HG03460 (cell line): ENCODE measurements at regions not wholly inside any gene's neighbourhood (a gene's known extent, or its start where the extent isn't known, plus 50 kb on each side); places are given as distances from the start of the nearest gene placed in this dataset.

Experiments
- ATAC-seq: cut with Tn5 transposase; IDR thresholded peaks from one replicate; pipeline ENCODE4 v1.9.1; 2021; ENCODE audit not compliant: unreplicated experiment

- ATAC-seq = no peak
Observed at GRCh38 chr1:229102741-229103391, 168.0 kb upstream of the RAB4A start.

DNA sequence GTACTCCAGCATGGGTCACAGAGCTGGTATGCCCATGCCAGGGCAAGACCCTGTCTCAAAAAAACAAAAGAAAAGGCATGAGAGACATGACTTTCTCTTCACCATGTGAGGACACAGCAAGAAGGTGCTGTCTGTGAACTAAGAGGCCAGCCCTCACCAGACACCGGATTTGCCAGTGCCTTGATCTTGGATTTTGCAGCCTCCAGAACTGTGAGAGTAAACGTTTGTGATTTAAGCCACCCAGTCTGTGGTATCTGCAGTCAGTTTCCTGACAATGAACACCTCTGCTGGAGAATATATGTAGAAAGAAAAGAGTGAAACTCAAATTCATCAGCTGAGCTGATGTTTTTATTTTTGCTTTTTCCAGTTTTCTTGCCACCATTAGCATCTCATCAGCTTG lies 166.3 kb upstream of the RAB4A start:
- ATAC-seq = no peak

DNA sequence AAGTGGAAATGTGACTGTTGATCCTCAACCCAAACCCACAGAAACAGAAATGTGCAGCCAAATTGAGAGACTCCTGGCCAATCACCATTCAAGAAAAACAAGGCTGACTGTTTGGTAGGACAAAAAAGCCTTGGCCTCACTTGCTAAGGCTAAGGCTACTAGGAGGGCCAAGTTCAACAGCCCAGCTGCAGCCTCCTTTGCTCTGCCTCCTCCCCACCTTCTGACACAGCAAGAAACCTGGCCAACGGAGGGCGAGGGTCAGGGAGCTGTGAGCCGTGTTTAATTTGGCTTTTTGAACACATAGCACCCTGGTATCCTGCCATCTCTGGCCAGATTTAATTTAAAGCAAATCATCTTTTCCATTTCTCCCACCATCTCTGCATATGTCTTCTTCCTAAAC lies 165.8 kb upstream of the RAB4A start:
- ATAC-seq = no peak

GRCh38 chr1:229105822-229106525 lies 164.9 kb upstream of the RAB4A start:
- no peak for ATAC-seq

DNA sequence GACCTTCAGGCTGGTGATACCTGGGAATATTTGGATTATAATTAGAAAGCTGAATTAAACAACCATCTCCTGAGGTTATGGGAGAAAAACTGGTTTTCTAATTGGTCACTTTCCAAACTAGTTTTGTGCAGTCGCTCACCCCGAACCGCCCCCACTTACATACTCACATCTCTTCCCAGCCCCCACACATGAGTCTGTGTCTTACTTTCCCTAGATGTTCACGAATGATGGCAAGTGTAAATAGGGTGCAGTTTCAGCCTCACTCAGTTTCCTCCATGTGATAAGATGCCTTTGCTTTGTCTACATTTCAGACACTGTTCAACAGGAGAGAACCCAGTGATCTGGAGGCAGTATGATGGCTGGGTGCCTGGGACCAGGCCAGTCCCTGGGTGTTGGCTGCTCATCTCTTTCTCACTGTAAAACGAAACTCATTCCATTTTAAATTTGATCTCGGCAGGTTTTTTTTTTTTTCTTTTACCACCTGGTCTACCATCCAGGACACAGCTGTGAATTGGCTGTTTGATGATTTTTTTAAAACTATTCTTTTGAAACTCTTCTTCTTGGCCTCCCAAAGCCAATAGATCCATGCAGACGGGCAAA lies 164.3 kb upstream of the RAB4A start:
- ATAC-seq = no peak

- ATAC-seq = no peak
Observed at GRCh38 chr1:229107304-229107815, 163.6 kb upstream of the RAB4A start.

- no peak for ATAC-seq
Observed at GRCh38 chr1:229107972-229108371, 162.9 kb upstream of the RAB4A start.

DNA sequence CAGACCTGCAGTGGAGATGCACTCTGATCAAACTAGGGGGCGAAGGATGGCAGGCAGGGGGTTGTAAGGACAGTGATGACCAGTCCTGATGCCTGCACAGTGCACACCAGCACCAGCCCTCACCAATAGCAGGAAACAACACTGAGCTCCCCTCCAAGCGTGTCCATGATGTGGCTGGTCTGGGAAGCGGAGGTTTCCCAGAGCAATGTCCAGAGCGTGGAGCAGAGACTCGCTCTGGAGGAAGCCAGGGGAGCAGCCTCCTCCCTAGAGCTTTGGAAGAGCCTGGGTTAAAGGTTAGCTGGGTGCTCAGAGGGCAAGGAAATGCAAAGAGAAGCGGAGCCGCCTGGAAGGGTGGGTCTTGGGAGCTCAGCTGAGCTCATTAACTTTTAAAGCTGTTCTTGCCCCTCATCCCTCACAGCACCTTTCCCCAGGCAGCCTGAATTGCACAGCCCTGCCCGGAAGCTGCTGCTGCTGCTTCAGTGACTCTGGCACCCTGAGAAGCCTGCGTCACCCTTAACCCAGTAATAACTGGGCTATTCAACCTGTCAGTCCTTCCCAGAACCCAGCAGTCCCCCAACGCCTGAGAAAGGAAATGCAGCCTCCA lies 162.2 kb upstream of the RAB4A start:
- no peak for ATAC-seq

DNA sequence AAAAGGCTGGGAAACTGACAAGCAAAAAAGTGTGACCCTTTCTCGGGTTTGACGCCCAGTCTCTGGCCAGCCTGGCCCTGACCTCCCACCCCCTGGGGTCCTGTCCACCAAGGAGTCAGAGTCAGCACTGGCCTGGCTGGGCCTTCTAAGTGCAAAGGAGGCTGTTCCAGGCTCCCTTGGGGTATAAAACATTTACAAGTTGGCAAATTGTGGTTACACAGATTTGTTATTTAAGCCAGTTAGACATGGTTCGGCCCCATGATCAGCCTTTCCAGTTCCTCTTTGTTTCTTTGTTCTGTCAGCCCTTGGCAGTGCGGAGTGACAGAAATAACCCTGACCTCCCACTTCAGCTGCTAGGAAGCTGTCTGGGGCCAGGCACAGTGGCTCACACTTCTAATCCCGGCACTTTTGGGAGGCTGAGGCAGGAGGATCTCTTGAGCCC lies 161.6 kb upstream of the RAB4A start:
- ATAC-seq = no peak

GRCh38 chr1:229110986-229111385 lies 159.9 kb upstream of the RAB4A start:
- no peak for ATAC-seq

- no peak for ATAC-seq
Observed at GRCh38 chr1:229111703-229112319, 159.1 kb upstream of the RAB4A start.

DNA sequence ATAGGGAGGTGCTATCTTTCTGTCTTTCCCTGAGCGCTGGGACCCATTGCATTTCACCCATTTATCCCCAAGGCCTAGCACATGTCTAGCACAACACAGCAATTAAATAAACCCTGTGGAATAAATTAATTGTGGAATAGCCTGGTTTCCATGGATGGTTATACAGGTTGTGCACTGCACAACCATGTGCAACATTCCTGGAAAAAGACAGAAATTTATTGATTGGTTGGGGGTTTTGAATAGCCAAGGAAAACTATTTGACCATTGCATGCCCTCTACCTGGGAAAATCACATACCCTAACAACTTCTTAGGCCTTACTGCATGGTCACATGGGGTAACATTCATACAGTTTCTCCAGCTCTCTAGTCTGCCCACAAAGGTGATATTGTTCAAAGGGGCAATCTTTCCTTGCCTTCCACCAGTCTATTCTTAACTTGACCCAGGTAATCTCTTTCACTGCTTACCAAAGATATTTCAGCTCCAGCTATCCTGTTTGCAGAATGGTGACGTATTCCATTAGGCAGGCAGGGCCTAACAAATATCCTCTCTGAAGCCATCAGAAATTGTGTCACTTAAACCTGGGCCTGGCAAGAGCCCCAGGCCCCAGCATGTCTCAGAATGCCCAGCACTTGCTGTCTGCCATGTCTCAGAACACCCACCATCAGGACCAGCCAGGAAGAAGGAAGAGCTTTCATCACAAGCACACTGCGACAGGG lies 157.9 kb upstream of the RAB4A start:
- ATAC-seq = no peak

- ATAC-seq = no peak
Observed at GRCh38 chr1:229114315-229114714, 156.6 kb upstream of the RAB4A start.

DNA sequence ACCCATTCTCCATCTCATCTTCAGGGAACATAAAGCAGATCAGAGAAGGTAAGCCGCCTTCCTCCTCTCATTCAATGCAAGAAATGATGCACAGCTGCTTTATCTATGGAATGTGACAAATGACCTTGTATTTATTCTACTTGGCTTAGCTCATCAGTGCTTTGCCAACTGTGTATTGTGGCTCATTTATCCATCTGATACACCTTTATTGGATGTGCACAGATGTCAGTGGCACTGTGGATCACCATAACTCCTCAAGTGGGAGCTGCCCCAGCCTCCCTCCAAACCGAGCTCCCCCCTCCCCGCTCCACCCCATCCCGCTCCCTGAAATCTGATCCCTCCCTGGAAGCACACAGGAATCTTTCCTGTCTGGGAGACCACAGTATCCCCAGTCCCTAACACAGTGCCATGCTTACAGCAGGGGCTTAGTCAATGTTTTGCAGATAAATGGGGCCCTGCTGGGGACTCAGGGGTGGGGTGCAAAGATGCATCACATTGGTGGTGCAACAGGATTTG lies 156.0 kb upstream of the RAB4A start:
- no peak for ATAC-seq

- ATAC-seq = no peak
Observed at GRCh38 chr1:229116114-229116513, 154.8 kb upstream of the RAB4A start.

GRCh38 chr1:229117664-229118300 lies 153.1 kb upstream of the RAB4A start:
- no peak for ATAC-seq

- no peak for ATAC-seq
Observed at GRCh38 chr1:229118477-229119061, 152.3 kb upstream of the RAB4A start.

DNA sequence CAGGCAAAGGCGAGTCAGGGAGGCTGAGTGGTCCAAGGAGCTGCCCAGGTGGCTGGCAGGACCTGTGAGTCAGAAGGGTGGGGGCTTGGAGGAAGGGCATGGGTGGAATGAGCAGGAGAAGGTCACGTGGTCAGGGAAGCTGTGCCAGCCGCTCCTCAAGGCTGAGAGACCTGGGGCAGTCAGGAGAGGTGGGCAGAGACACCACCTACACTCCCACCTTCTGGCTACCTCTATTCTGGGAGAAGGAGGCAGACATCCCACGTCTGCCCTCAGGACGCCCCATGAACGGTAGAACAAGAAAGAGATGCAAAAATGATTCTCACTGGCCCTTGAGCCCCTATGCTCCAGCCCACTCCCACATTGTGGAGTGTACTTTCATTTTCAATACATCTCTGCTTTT lies 151.8 kb upstream of the RAB4A start:
- no peak for ATAC-seq

GRCh38 chr1:229119876-229120275 lies 151.0 kb upstream of the RAB4A start:
- no peak for ATAC-seq
